K562 (cell line): ENCODE measurements at regions not wholly inside any gene's neighbourhood (a gene's known extent, or its start where the extent isn't known, plus 50 kb on each side); places are given as distances from the start of the nearest gene placed in this dataset.

Experiments used
- BRD4 ChIP-seq: fragments of 200-600 bp; sonication (generic); IDR thresholded peaks from 2 replicates; pipeline ENCODE4 v1.6.1; 2017; ENCODE audit warnings: inconsistent platforms
- HDAC1 ChIP-seq, 2 experiments: fragments of 450-650 bp; IDR thresholded peaks; 2 replicates each; pipeline ENCODE4 v1.6.1; 2016 to 2017; ENCODE audit warnings: inconsistent platforms in 1 of 2, mild to moderate bottlenecking in 1 of 2, moderate library complexity in 1 of 2
- LEF1 ChIP-seq: fragments of 450-650 bp; IDR thresholded peaks from 2 replicates; pipeline ENCODE4 v1.6.1; 2016; ENCODE audit warnings: mild to moderate bottlenecking
- NFIX ChIP-seq: fragments of 250-450 bp; sonication (Bioruptor Pico); IDR thresholded peaks from 2 replicates; pipeline ENCODE4 v1.4.0; 2020; ENCODE audit warnings: low read depth, mild to moderate bottlenecking, moderate library complexity
- PTRF ChIP-seq: fragments of 450-650 bp; IDR thresholded peaks from 2 replicates; pipeline ENCODE4 v1.6.1; 2016; ENCODE audit warnings: mild to moderate bottlenecking, missing genetic modification characterization, missing compliant biosample characterization
- SUPT5H ChIP-seq: fragments of 450-650 bp; IDR thresholded peaks from 2 replicates; pipeline ENCODE4 v1.6.1; 2016
- TCF3 ChIP-seq: sonication (generic); formaldehyde crosslinking; IDR thresholded peaks from 2 replicates; pipeline ENCODE4 v1.4.0; 2020; ENCODE audit warnings: mild to moderate bottlenecking, missing genetic modification reagents
- ZNF407 ChIP-seq: fragments of 450-650 bp; IDR thresholded peaks from 2 replicates; pipeline ENCODE4 v1.6.1; 2016; ENCODE audit warnings: low read depth

DNA sequence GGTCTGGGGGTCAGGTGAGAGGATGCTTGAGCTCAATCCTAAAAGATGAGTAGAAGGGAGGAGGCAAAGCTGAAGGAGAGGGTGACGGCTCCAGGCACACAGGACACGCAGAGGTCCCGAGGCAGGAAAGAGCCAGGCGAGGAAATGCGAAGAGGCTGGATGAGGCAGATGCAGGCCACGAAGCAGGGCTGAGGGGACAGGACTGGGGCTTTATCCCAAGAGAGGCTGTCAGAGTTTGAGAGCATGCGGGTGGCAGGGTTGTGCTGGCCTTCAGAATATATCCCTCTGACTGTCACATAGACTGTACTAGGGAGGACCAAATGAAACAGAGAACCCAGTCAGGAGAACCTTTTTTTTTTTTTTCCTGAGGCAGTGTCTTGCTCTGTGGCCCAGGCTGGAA lies 100.2 kb downstream of the RMI2 start (continued):
- TF ChIP-seq ZNF407 (no peak), PTRF (no peak), TCF3 (CRISPR knock-in tag) (no peak), HDAC1 (IDR thresholded peaks at IDR 0.05) (no peak), SUPT5H (no peak), LEF1 (no peak), NFIX (CRISPR knock-in tag) (no peak), BRD4 (no peak)
